Endothelial cell of umbilical vein (primary cell): ENCODE measurements at regions not wholly inside any gene's neighbourhood (a gene's known extent, or its start where the extent isn't known, plus 50 kb on each side); places are given as distances from the start of the nearest gene placed in this dataset.

Experiments used
- CTCF ChIP-seq, 2 donors: IDR thresholded peaks; 1 replicate in 1 of 2; 2 replicates in 1 of 2; pipeline ENCODE4 v1.5.1; 2011; ENCODE audit warnings: low read length in 2 of 2, mild to moderate bottlenecking in 2 of 2, moderate library complexity in 2 of 2, control low read depth in 1 of 2, inconsistent platforms in 1 of 2, low read depth in 1 of 2; ENCODE audit not compliant: insufficient read depth in 1 of 2; ENCODE audit errors: extremely low read depth in 1 of 2
- POLR2A ChIP-seq: IDR thresholded peaks from 2 replicates; pipeline ENCODE4 v1.6.1; 2012; ENCODE audit warnings: low read depth, mild to moderate bottlenecking, control low read depth, low read length
- POLR2AphosphoS5 ChIP-seq: IDR thresholded peaks from 2 replicates; pipeline ENCODE4 v1.6.1; 2012; ENCODE audit warnings: low read depth, mild to moderate bottlenecking, control low read depth, low read length, moderate library complexity; ENCODE audit not compliant: insufficient read depth

- TF ChIP-seq CTCF (IDR thresholded peaks at IDR 0.05; ENCODE audit: extremely low read depth in 1 of 2, insufficient read depth in 1 of 2, low read depth in 1 of 2, low read length in 2 of 2) (no peak), POLR2AphosphoS5 (no peak), POLR2A (no peak)
Observed at GRCh38 chr9:117919538-117919937, 215.3 kb downstream of the TLR4 start.
